DND-41 (cell line): ENCODE measurements at regions not wholly inside any gene's neighbourhood (a gene's known extent, or its start where the extent isn't known, plus 50 kb on each side); places are given as distances from the start of the nearest gene placed in this dataset.
A peak's percentile ranks its signal among the peaks of the same experiment; 100 is the strongest.
"Not testable (repeated sequence)": the region's sequence is repeated elsewhere in the genome, so short reads cannot be mapped to it uniquely, and the experiment has no call there.

Experiments
- ATAC-seq: fragments of 200-7000 bp; cut with Tn5 transposase; 3 replicates; pipeline ENCODE4 v1.9.1; 2021; ENCODE audit warnings: low read depth; ENCODE audit not compliant: insufficient read depth
- DNase-seq: peaks from one replicate; pipeline ENCODE4 v3.0.0-alpha.2; 2020
- H2AFZ ChIP-seq: 2 replicates; pipeline ENCODE4 v1.6.0; 2012; ENCODE audit warnings: low read depth, low read length
- H3K27ac ChIP-seq: 2 replicates; pipeline ENCODE4 v1.5.1; 2012; ENCODE audit warnings: low read length, inconsistent platforms
- H3K27me3 ChIP-seq: fragments of 200-600 bp; sonication (generic); 2 replicates; pipeline ENCODE4 v1.6.0; 2012; ENCODE audit warnings: low read length, mild to moderate bottlenecking, inconsistent platforms; ENCODE audit not compliant: insufficient read depth, poor library complexity
- H3K36me3 ChIP-seq: 2 replicates; pipeline ENCODE4 v1.5.1; 2012; ENCODE audit warnings: low read length, inconsistent platforms; ENCODE audit not compliant: insufficient read depth
- H3K4me1 ChIP-seq: 2 replicates; pipeline ENCODE4 v1.5.1; 2012; ENCODE audit warnings: mild to moderate bottlenecking, low read length; ENCODE audit not compliant: insufficient read depth
- H3K4me2 ChIP-seq: 2 replicates; pipeline ENCODE4 v1.6.0; 2012; ENCODE audit warnings: mild to moderate bottlenecking, moderate library complexity, low read length, inconsistent platforms; ENCODE audit not compliant: insufficient read depth
- H3K4me3 ChIP-seq, 2 experiments: fragments of 200-600 bp in 1 of 2; shearing (Covaris generic) in 1 of 2; 2 replicates each; pipeline ENCODE4 v1.5.1; 2012 to 2016; ENCODE audit warnings: inconsistent platforms in 2 of 2, low read length in 2 of 2, mild to moderate bottlenecking in 2 of 2, low read depth in 1 of 2, moderate library complexity in 1 of 2
- H3K79me2 ChIP-seq: 2 replicates; pipeline ENCODE4 v1.6.0; 2012; ENCODE audit warnings: low read length, inconsistent platforms; ENCODE audit not compliant: insufficient read depth
- H3K9ac ChIP-seq: 2 replicates; pipeline ENCODE4 v1.6.0; 2012; ENCODE audit warnings: low read depth, mild to moderate bottlenecking, inconsistent platforms, low read length, moderate library complexity
- H3K9me3 ChIP-seq: 2 replicates; pipeline ENCODE4 v1.5.1; 2012; ENCODE audit warnings: low read length, moderate library complexity, mild to moderate bottlenecking, inconsistent platforms; ENCODE audit not compliant: insufficient read depth, severe bottlenecking
- H4K20me1 ChIP-seq: 2 replicates; pipeline ENCODE4 v1.6.0; 2012; ENCODE audit warnings: low read length; ENCODE audit not compliant: insufficient read depth
- EZH2 ChIP-seq: IDR thresholded peaks from 3 replicates; pipeline ENCODE4 v1.6.1; 2012; ENCODE audit warnings: borderline replicate concordance, low read depth, mild to moderate bottlenecking, moderate library complexity, low read length, inconsistent platforms; ENCODE audit not compliant: severe bottlenecking
- TF ChIP-seq, protein P1 (sequence below): IDR thresholded peaks from 2 replicates; pipeline ENCODE4 v1.5.1; 2012; ENCODE audit warnings: borderline replicate concordance, low read length, moderate library complexity, mild to moderate bottlenecking; ENCODE audit not compliant: poor library complexity, severe bottlenecking; ENCODE audit errors: extremely low read depth

DNA sequence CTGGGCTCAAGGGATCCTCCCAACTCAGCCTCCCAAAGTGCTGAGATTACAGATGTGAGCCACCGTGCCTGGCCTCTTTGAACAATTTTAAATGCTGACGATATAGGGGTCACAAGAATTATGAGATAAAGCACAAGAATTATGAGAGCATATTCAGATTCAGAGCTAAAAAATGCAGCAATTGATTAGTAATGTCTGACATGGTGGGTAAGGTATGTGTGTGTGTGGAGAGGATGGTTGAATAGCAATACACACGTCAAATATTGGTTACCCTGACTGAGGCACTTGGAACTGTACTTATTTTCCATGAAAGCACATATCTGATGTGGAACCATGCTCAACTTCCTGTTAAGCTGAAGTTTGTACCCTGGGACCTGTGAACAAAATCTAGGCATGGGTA is 115.6 kb downstream of the EOMES start:
- ATAC-seq (no peak), DNase-seq (no peak)
- no peaks in the 10 kb centered on the region for H3K4me1 ChIP-seq
- no peak overlapping the region for H3K4me2 ChIP-seq
- H3K79me2 ChIP-seq, result no peaks in the 10 kb centered on the region
- no peaks in the 10 kb centered on the region for H3K36me3 ChIP-seq
- H3K9ac ChIP-seq, result no peak overlapping the region
- H3K27ac ChIP-seq, result no peak overlapping the region
- H3K9me3 ChIP-seq, result no peaks in the 10 kb centered on the region
- no peaks in the 10 kb centered on the region for H4K20me1 ChIP-seq
- H3K27me3 ChIP-seq, result no peaks in the 10 kb centered on the region
- TF ChIP-seq, protein P1, sequence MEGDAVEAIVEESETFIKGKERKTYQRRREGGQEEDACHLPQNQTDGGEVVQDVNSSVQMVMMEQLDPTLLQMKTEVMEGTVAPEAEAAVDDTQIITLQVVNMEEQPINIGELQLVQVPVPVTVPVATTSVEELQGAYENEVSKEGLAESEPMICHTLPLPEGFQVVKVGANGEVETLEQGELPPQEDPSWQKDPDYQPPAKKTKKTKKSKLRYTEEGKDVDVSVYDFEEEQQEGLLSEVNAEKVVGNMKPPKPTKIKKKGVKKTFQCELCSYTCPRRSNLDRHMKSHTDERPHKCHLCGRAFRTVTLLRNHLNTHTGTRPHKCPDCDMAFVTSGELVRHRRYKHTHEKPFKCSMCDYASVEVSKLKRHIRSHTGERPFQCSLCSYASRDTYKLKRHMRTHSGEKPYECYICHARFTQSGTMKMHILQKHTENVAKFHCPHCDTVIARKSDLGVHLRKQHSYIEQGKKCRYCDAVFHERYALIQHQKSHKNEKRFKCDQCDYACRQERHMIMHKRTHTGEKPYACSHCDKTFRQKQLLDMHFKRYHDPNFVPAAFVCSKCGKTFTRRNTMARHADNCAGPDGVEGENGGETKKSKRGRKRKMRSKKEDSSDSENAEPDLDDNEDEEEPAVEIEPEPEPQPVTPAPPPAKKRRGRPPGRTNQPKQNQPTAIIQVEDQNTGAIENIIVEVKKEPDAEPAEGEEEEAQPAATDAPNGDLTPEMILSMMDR, result no peak
- TF ChIP-seq EZH2, result no peak
- no peak overlapping the region for H3K4me3 ChIP-seq
- no peak overlapping the region for H2AFZ ChIP-seq

DNA sequence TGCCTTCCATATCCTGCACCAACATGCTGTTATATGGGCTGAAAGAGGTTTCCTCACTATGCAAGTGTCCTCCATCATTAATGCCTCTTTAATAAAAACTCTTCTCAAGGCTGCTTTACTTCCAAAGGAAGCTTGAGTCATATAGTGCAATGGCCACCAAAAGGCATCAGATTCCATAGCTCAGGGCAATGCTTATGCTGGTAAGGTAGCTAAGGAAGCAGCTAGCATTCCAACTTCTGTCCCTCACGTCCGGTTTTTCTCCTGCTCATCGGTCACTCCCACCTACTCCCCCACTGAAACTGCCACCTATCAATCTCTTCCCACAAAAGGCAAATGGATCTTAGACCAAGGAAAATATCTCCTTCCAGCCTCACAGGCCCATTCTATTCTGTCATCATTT is 117.1 kb upstream of the SLC4A7 start:
- H3K9ac ChIP-seq, H3K79me2 ChIP-seq, H3K4me3 ChIP-seq, H4K20me1 ChIP-seq, ATAC-seq, H3K4me1 ChIP-seq, DNase-seq, H3K27me3 ChIP-seq, H3K4me2 ChIP-seq, H3K9me3 ChIP-seq, H2AFZ ChIP-seq, H3K27ac ChIP-seq, H3K36me3 ChIP-seq: not testable (repeated sequence)

DNA sequence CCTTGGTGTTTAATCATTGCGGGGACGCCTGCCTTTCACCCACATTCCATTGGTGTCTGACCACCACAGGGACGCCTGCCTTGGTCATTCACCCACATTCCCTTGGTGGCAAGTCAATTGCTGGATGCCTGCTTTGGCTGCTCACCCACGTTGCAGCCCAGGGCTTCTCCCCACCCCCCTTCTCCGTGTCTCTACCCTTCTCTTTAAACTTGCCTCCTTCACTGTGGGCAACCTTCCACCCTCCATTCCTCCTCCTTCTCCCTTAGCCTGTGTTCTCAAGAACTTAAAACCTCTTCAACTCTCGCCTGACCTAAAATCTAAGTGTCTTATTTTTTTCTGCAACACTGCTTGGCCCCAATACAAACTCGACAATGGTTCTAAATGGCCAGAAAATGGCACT is 115.6 kb upstream of the SLC4A7 start:
- not testable (repeated sequence) for H3K9me3 ChIP-seq, H3K27ac ChIP-seq, H3K27me3 ChIP-seq, H3K9ac ChIP-seq, H3K4me3 ChIP-seq, H3K4me2 ChIP-seq, H4K20me1 ChIP-seq, H2AFZ ChIP-seq, ATAC-seq, DNase-seq, H3K79me2 ChIP-seq, H3K36me3 ChIP-seq, H3K4me1 ChIP-seq

DNA sequence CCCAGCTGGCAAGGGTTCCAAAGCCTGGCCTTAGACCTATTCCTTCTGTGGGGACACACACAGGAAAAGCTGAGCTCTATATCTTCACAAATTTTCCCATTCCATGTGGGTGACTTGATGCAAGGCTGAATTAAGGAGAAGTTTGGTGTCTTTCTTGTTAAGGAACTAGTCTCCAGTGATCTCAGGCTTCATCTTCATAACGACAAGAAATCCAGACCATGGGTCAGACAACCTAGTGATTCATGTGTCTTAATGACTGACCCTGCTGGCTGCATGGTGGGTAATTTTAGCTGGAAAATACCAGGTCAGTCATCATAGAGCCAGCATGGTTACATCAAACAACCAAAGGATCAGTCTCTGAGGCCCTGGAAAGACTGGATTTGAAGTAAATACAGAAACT is 112.7 kb upstream of the SLC4A7 start:
- Histone ChIP-seq H2AFZ (peak overlapping the region; percentile 5; the same call in 1 of the 2 replicates), H3K9me3 (peaks cover 6% of the 10 kb centered on the region), H4K20me1 (no peaks in the 10 kb centered on the region), H3K27me3 (no peaks in the 10 kb centered on the region), H3K79me2 (no peaks in the 10 kb centered on the region), H3K4me2 (no peak overlapping the region), H3K27ac (no peak overlapping the region), H3K36me3 (no peaks in the 10 kb centered on the region), H3K4me1 (peaks cover 3% of the 10 kb centered on the region), H3K9ac (no peak overlapping the region), H3K4me3 (no peak overlapping the region)
- TF ChIP-seq, protein P1, result no peak
- TF ChIP-seq EZH2, result no peak
- ATAC-seq, result no peak
- DNase-seq, result no peak
